ENCODE measurements at regions not wholly inside any gene's neighbourhood (a gene's known extent, or its start where the extent isn't known, plus 50 kb on each side); places are given as distances from the start of the nearest gene placed in this dataset.

DNA sequence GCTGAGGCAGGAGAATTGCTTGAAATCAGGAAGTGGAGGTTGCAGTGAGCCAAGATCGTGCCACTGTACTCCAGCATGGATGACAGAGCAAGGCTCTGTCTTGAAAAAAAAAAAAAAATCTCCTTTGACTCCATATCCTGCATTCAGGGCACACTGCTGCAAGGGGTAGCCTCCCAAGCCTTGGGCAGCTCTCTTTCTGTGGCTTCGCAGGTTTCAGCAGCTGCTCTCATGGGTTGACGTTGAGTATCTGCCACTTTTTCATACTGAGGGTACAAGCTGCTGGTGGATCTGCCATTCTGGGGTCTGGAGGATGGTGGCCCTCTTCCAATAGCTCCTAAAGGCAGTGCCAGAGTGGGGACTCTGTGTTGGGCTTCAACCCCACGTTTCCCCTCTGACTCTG lies 2198.1 kb upstream of the WWC1 start:
- H3K27me3 ChIP-seq (ENCODE audit: control insufficient read depth, insufficient read depth, low read length): no peaks in the 10 kb centered on the region
- H3K4me3 ChIP-seq (ENCODE audit: low read depth, low read length): no peak overlapping the region
- no peak for TF ChIP-seq CTCF (IDR thresholded peaks at IDR 0.05; ENCODE audit: insufficient read depth, low read length, poor library complexity, severe bottlenecking)
- no peaks in the 10 kb centered on the region for H3K36me3 ChIP-seq (ENCODE audit: control insufficient read depth, insufficient read depth, low read length)
- DNase-seq (ENCODE audit: low read depth): no peak

DNA sequence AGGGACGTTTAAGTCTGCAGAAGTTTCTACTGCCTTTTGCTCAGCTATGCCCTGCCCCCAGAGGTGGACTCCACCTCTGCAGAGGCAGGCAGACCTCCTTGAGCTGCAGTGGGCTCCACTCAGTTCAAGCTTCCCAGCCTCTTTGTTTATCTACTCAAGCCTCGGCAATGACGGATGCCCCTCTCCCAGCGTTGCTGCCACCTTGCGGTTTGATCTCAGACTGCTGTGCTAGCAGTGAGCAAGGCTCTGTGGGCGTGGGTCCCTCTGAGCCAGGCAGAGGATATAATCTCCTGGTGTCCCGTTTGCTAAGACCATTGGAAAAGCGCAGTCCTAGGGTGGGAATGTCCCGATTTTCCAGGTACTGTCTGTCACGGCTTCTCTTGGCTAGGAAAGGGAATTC lies 2188.5 kb upstream of the WWC1 start:
- no peak for TF ChIP-seq CTCF (IDR thresholded peaks at IDR 0.05; ENCODE audit: insufficient read depth, low read length, poor library complexity, severe bottlenecking)
- no peak for DNase-seq (ENCODE audit: low read depth)
- no peaks in the 10 kb centered on the region for H3K36me3 ChIP-seq (ENCODE audit: control insufficient read depth, insufficient read depth, low read length)
- H3K4me3 ChIP-seq (ENCODE audit: low read depth, low read length): no peak overlapping the region
- no peaks in the 10 kb centered on the region for H3K27me3 ChIP-seq (ENCODE audit: control insufficient read depth, insufficient read depth, low read length)

GRCh38 chr5:166111021-166111420 lies 2180.4 kb upstream of the WWC1 start:
- DNase-seq (ENCODE audit: low read depth): no peak
- Histone ChIP-seq H3K36me3 (ENCODE audit: control insufficient read depth, insufficient read depth, low read length) (no peaks in the 10 kb centered on the region), H3K4me3 (ENCODE audit: low read depth, low read length) (no peak overlapping the region), H3K27me3 (ENCODE audit: control insufficient read depth, insufficient read depth, low read length) (no peaks in the 10 kb centered on the region)
- TF ChIP-seq CTCF (IDR thresholded peaks at IDR 0.05; ENCODE audit: insufficient read depth, low read length, poor library complexity, severe bottlenecking): no peak

DNA sequence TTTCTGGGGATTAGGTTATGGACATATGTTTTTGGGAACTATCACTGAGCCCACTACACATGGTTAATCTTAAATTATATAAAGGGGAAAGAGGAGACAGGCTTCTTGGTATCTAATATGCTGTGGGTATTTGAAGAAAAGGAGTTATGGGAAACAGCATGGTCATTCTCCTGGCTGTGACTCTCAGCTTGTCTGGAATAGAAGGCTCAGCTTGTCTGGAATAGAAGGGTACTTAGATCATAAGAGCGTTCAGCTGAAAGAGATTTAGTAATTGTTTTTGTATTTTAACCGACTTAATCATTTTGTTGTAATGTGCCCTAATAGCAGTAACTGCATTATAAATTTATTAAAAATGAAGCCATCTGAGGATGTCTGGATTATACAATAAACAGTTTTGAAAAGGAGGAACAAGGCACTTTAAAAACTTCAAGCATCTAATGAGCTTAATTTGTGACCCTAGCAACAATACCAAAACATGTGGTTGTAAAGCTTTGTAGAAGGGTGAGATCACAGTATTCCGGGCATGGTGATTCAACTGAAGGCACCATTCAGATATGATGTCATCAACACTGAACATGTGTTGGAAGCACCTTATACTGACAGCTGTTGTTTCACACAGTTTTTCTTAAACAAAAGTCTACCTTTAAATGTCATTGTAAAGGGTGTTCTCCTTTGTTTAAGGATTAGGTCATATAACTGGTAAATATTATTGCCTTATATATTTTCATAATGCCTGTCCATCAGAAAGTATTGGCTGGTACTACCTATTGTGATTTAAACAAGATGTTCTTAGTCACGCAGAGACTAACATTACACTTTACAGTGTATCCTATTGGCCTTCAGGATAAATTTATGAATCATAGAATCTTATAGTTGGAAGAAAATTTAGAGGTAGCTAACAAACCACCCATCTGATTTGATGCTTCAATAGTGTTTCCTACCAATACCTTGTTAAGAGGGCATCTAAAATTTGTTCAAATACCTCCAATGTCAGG lies 2174.1 kb upstream of the WWC1 start:
- no peak for DNase-seq (ENCODE audit: low read depth)
- no peaks in the 10 kb centered on the region for H3K27me3 ChIP-seq (ENCODE audit: control insufficient read depth, insufficient read depth, low read length)
- H3K36me3 ChIP-seq (ENCODE audit: control insufficient read depth, insufficient read depth, low read length): no peaks in the 10 kb centered on the region
- TF ChIP-seq CTCF (IDR thresholded peaks at IDR 0.05; ENCODE audit: insufficient read depth, low read length, poor library complexity, severe bottlenecking): no peak
- no peak overlapping the region for H3K4me3 ChIP-seq (ENCODE audit: low read depth, low read length)

DNA sequence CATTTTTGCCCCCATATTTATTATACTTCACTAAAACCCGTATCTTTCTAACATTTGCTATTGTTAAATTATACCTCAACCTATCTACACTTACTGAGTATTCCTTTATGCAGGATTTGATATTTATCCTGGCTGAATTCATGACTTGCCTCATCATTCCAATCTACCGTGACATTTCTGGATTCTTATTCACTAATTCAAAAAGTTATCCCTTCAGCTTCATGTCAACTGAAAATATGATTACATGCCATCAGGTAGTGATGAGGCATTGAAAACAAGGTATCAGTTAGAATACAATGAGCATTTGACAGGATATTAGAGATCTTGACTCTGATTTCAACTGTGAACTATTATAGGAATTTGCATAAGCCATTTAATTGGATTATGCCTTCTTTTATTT lies 2171.9 kb upstream of the WWC1 start:
- no peak for TF ChIP-seq CTCF (IDR thresholded peaks at IDR 0.05; ENCODE audit: insufficient read depth, low read length, poor library complexity, severe bottlenecking)
- Histone ChIP-seq H3K4me3 (ENCODE audit: low read depth, low read length) (no peak overlapping the region), H3K27me3 (ENCODE audit: control insufficient read depth, insufficient read depth, low read length) (no peaks in the 10 kb centered on the region), H3K36me3 (ENCODE audit: control insufficient read depth, insufficient read depth, low read length) (no peaks in the 10 kb centered on the region)
- no peak for DNase-seq (ENCODE audit: low read depth)

Data from kidney epithelial cell (primary cell).